Lung (tissue), 11 donors: ENCODE measurements at regions not wholly inside any gene's neighbourhood (a gene's known extent, or its start where the extent isn't known, plus 50 kb on each side); places are given as distances from the start of the nearest gene placed in this dataset.
"Not testable (repeated sequence)": the region's sequence is repeated elsewhere in the genome, so short reads cannot be mapped to it uniquely, and the experiment has no call there.

Experiments
- ATAC-seq: fragments of 200-7000 bp; cut with Tn5 transposase; one replicate; pipeline ENCODE4 v1.9.1; 2020; ENCODE audit warnings: moderate number of reproducible peaks; ENCODE audit not compliant: insufficient read depth, low FRiP score
- DNase-seq, 3 donors: peaks; one replicate each; pipeline ENCODE4 v3.0.0-alpha.2; 2013 to 2017
- H3K27ac ChIP-seq, 2 donors: one replicate each; pipeline ENCODE4 v1.5.1; 2013; ENCODE audit warnings: mild to moderate bottlenecking in 2 of 2, moderate library complexity in 2 of 2, control low read depth in 1 of 2, inconsistent platforms in 1 of 2, low read depth in 1 of 2, low read length in 1 of 2
- H3K27me3 ChIP-seq, 3 donors: one replicate each; pipeline ENCODE4 v1.5.1; 2013; ENCODE audit warnings: low read length in 2 of 3; ENCODE audit not compliant: control insufficient read depth in 3 of 3, insufficient read depth in 3 of 3
- H3K36me3 ChIP-seq, 4 donors: one replicate each; pipeline ENCODE4 v1.5.1; 2013; ENCODE audit warnings: low read length in 4 of 4, mild to moderate bottlenecking in 1 of 4, moderate library complexity in 1 of 4; ENCODE audit not compliant: control insufficient read depth in 4 of 4, insufficient read depth in 4 of 4
- H3K4me1 ChIP-seq, 5 donors: one replicate each; pipeline ENCODE4 v1.5.1; 2013; ENCODE audit warnings: low read length in 5 of 5, mild to moderate bottlenecking in 2 of 5, moderate library complexity in 1 of 5; ENCODE audit not compliant: control insufficient read depth in 5 of 5, insufficient read depth in 5 of 5
- H3K4me3 ChIP-seq: one replicate; pipeline ENCODE4 v1.5.1; 2013; ENCODE audit warnings: mild to moderate bottlenecking, control low read depth, moderate library complexity
- H3K9ac ChIP-seq, 2 donors: one replicate each; pipeline ENCODE4 v1.5.1; 2013; ENCODE audit warnings: low read length in 2 of 2, control low read depth in 1 of 2; ENCODE audit not compliant: insufficient read depth in 1 of 2
- H3K9me3 ChIP-seq, 4 donors: one replicate each; pipeline ENCODE4 v1.5.1; 2013; ENCODE audit warnings: low read length in 3 of 4, mild to moderate bottlenecking in 1 of 4, moderate library complexity in 1 of 4; ENCODE audit not compliant: control insufficient read depth in 4 of 4, insufficient read depth in 3 of 4
- WGBS, 2 donors: extraction: QIAGEN DNeasy Blood & Tissue Kit; methylation state at CpG; one replicate each; pipeline ENCODE4 v1.1.7; 2013; 5-methylcytosine and 5-hydroxymethylcytosine counted together
- TF ChIP-seq, protein P1 (sequence below): IDR thresholded peaks from 2 replicates; pipeline ENCODE4 v1.5.1; 2012; ENCODE audit warnings: mild to moderate bottlenecking; ENCODE audit errors: control extremely low read depth, extremely low read depth
- donor health status: control.
- donor health status: control.
- donor health status: Bipolar disorder and iron deficiency.
- donor health status: healthy.
- donor health status: DM: yes; HTN: yes; CAD: no.

DNA sequence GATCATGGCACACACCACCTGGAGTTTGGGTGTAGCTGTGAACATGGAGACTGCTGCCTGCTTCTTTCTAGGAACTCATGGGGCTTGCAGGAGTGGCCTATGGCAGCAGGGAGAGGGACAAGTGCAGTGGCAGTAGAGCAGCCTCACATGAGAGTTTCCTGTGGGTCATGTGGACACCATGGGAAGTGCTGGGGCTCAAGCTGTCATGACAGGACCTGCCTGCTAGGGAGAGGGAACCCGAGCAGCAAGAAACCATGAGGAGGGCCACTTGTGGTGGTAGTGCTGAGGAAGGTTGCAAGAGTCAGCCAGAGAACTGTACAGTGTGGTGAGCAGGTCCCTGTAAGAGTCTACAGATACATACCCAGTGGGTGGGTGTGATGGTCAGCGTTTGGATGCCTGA, 73.8 kb upstream of the MRPS22 start:
- ATAC-seq = no peak
- WGBS, 2 donors = 84 to 92% methylated on average over 2 of the region's 2 CpGs
- Histone ChIP-seq H3K9ac (no peak overlapping the region), H3K36me3 (no peaks in the 10 kb centered on the region), H3K4me3 (no peak overlapping the region), H3K27ac (no peak overlapping the region), H3K27me3 (peaks cover 0 to 3% (median 0%) of the 10 kb centered on the region in 3 donors), H3K4me1 (peaks cover 0 to 3% (median 0%) of the 10 kb centered on the region in 5 donors), H3K9me3 (peaks cover 0 to 3% (median 0%) of the 10 kb centered on the region in 4 donors)
- TF ChIP-seq, protein P1, sequence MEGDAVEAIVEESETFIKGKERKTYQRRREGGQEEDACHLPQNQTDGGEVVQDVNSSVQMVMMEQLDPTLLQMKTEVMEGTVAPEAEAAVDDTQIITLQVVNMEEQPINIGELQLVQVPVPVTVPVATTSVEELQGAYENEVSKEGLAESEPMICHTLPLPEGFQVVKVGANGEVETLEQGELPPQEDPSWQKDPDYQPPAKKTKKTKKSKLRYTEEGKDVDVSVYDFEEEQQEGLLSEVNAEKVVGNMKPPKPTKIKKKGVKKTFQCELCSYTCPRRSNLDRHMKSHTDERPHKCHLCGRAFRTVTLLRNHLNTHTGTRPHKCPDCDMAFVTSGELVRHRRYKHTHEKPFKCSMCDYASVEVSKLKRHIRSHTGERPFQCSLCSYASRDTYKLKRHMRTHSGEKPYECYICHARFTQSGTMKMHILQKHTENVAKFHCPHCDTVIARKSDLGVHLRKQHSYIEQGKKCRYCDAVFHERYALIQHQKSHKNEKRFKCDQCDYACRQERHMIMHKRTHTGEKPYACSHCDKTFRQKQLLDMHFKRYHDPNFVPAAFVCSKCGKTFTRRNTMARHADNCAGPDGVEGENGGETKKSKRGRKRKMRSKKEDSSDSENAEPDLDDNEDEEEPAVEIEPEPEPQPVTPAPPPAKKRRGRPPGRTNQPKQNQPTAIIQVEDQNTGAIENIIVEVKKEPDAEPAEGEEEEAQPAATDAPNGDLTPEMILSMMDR = no peak
- DNase-seq = no peak

DNA sequence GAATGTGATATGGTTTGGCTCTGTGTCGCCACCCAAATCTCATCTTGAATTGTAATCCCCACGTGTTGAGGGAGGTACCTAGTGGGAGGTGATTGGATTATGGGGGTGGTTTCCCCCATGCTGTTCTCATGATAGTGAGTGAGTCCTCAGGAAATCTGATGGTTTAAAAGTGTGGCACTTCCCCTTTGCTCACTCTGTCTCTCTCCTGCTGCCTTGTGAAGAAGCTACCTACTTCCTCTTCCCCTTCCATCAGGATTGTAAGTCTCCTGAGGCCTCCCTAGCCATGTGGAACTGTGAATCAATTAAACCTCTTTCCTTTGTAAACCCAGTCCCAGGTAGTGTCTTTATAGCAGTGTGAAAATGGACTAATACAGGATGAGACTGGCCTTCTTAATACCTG, 73.2 kb upstream of the MRPS22 start:
- not testable (repeated sequence) for H3K9me3 ChIP-seq, H3K9ac ChIP-seq, H3K4me1 ChIP-seq, ATAC-seq, DNase-seq, H3K27ac ChIP-seq, H3K27me3 ChIP-seq, H3K4me3 ChIP-seq, H3K36me3 ChIP-seq
- 79 to 86% methylated on average over 2 of the region's 2 CpGs for WGBS, 2 donors

DNA sequence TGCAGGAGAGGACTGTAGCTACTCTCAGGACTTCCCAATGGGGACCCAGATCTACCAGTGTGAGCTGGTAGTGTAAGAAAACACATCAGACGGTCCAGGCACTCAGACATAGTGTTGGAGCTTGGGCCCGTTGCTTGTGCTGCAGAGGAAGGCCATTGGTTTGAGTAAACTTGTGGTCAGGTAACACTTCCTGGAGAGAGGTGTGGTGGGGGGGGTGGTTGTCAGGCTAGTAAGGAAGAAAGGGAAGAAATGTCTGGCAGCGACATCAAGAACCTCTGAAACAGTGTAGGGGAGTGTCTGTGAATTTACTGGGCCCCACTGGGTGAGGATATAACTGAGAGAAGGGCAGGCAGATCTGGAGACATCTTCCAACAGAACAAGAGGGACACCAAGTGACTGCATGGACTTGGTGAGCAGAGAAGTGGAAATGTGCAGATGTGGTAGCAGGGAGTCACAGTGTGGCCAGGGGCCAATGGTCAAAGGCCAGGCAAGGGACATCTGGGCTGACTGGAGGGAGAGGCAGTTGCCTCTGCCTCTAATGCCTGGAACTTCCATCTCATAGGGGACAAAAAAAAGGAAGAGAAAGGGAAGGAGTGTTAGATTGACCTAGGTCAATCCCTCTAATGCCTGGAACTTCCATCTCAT, 63.7 kb upstream of the MRPS22 start:
- H3K4me1 ChIP-seq = no peaks in the 10 kb centered on the region
- H3K36me3 ChIP-seq = no peaks in the 10 kb centered on the region
- no peak overlapping the region for H3K9ac ChIP-seq
- no peak overlapping the region for H3K27ac ChIP-seq
- DNase-seq (no peak), ATAC-seq (no peak)
- 58 to 63% methylated on average over 3 of the region's 3 CpGs for WGBS, 2 donors
- H3K4me3 ChIP-seq = no peak overlapping the region
- no peaks in the 10 kb centered on the region for H3K9me3 ChIP-seq
- TF ChIP-seq, protein P1 = no peak
- H3K27me3 ChIP-seq = no peaks in the 10 kb centered on the region

DNA sequence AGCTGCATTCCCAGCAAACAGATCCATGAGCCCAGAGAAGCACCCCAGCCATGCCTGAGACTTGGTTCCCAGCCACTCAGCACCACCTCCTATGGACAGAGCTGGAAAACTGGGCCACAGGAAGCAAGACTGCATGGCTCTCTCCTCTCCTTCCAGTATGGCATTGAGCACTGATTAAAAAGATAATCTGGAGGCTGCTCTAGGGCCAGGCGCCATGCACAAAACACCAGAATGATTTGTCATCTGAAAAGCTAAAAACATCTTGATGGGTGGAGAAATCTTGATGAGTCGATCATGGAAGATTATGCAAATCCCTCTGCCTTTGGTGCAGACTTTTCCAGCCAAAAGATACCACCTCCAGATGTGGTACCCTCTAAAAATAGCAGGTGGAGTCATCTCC, 62.7 kb upstream of the MRPS22 start:
- no peak overlapping the region for H3K9ac ChIP-seq
- H3K27me3 ChIP-seq = no peaks in the 10 kb centered on the region
- no peaks in the 10 kb centered on the region for H3K9me3 ChIP-seq
- no peak overlapping the region for H3K27ac ChIP-seq
- 88 to 89% methylated on average over 2 of the region's 2 CpGs for WGBS, 2 donors
- ATAC-seq (no peak), DNase-seq (no peak)
- no peak overlapping the region for H3K4me3 ChIP-seq
- no peaks in the 10 kb centered on the region for H3K4me1 ChIP-seq
- TF ChIP-seq, protein P1 = no peak
- H3K36me3 ChIP-seq = no peaks in the 10 kb centered on the region
